Inflammatory macrophage treated with lipopolysaccharide for 1 hour (primary cell): ENCODE measurements at regions not wholly inside any gene's neighbourhood (a gene's known extent, or its start where the extent isn't known, plus 50 kb on each side); places are given as distances from the start of the nearest gene placed in this dataset.

Experiments used
- DNase-seq, 2 donors: peaks; one replicate each; pipeline ENCODE4 v3.0.0-alpha.2; 2020 to 2022

DNA sequence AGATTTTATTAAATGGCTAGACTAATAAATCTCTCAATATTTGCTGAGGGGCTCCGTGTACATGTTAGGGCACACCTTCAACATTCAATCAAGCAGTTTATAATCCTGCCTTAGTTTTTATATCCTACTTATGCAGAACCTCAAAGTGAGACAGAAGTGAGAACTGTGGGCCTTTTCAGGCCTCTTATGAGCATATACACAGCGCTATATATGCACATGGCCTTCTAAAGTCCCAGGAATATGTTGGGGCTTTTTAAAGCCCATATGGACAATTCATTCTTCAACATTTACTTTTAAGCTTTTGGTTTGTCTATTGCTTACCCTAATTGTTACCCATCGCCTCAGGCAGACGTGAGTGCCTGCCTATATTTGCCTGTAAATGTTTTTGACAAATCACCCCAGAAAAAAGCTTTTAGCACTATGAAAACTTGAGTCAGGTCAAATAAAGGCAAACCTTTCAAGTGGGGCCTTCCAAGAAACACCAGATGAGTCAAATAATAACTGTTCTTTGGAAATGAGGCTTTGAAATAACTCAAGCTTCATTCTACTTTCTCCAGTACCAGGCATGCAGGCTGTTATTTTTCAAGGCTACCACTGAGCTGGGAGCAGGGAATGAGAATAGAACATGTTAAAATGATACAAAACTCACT lies 58.2 kb downstream of the ESM1 start:
- no peak for DNase-seq

DNA sequence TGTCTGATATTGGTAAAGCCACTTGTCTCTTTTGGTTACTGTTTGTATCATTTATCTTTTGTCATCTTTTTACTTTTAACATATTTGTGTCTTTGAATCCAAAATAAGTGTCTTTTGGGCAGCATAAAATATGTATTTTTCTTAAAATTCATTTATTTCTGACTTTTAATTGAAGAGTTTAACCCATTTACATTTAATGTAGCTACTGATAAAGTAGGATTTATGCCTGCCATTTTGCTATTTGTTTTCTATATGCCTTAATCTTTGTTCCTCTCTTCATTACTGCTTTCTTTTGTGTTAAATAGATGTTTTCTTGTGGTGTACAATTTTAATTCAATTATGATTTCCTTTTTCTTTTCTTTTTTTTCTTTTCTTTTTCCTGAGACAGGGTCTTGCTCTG lies 60.9 kb downstream of the ESM1 start:
- DNase-seq = no peak

- DNase-seq = no peak
These were observed 68.1 kb downstream of the ESM1 start for GRCh38 chr5:54917323-54917722.

DNA sequence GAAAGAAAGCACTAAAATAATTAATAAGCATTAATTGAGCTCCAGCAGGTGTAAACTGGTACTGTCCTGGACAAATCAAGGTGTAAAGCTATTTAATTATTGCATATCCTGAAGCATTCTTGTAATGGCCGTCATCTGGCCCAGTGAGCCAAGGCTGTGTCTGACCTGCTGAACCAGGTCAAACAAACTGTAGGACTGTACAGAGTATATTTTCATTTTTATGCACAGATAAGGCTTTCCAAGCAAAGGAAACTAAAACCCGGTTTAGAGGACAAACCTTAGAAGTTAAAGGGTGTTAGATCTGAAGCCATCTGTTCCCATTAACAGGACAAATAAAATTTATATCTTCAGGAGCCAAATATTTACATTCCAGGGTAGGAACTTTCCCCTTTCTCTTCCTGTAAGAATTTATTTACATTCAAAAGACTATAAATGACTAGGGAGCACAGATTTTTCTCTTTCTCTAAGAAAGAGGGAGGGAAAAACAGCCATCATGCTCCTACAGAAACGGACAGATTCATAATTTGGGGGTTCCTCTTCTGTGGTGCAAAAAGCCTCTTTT lies 69.8 kb downstream of the ESM1 start:
- no peak for DNase-seq

GRCh38 chr5:54912021-54912420 lies 73.4 kb downstream of the ESM1 start:
- DNase-seq = no peak

DNA sequence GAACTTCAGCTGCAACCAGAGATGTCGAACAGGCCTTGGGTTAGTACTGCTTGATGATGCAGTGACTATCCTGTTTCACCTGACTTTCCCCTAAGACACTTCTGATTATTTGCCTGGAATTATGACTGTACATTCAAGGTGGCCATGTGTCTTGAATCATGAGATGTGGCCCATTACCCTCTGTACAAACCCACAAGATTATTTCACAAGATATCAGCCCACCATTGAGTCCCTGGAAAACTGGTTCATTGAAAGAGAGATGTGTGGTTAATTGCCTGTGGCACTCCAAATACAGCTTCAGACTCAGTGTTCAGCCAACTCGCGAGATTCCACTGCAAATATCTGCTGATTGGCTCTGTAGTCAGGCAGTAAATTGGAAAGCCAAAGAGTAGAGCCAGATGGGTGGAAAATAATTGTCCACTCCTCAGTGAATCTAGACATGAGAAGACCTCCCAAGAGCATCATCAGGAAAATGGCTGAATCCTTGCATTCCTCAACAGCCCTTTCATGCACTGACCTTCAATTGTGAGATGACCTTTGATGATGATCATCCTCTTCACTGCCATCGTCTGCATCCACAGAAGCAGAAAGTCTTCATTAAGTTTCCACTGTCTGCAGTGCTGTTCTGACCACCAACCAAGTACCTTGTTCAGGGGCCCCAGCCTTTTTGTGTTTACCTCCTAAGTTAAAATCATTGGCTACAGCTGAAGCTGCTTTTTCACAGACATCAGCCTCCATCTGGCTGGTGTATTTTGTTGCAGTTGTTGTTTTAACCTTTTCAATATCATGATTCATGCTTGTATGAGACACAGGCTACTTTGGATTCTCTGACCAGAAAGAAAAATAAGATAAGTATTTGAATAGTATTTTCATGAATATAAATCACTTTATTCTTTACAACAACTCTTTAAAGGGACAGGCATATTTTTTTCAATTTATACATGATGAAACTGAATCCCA lies 75.2 kb downstream of the ESM1 start:
- DNase-seq = no peak

- no peak for DNase-seq
These were observed 76.4 kb downstream of the ESM1 start for GRCh38 chr5:54908774-54909525.

DNA sequence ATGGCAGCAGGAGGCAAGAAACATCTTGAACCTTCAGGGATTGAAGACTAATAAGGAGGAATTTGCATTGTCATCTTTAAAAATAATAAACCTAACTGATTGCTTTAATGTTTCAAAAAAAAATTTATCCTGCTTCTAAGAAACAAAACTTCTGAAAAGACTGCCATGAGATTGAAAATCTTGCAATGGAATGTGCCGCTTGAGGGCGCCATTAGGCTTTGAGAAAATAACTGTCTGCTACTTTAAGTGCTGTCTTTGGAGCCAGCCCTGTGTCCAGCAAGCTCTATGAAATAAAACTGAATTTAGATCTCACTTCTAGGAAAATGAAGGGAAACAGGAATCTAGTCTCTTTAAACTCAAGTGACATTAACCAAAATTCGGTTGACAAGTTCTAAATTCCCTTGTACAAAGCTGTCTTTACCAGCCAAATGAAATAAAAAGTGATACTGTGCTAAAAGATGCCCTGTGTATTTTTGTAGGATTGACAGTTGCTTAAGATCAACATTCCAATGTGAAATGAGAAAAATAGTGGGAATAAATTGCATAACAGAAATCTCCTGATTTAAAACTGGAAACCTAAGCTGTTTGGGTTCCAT lies 79.4 kb downstream of the ESM1 start:
- peak; percentile 35 to 78 for DNase-seq

GRCh38 chr5:54905246-54905795 lies 80.1 kb downstream of the ESM1 start:
- DNase-seq = no peak

DNA sequence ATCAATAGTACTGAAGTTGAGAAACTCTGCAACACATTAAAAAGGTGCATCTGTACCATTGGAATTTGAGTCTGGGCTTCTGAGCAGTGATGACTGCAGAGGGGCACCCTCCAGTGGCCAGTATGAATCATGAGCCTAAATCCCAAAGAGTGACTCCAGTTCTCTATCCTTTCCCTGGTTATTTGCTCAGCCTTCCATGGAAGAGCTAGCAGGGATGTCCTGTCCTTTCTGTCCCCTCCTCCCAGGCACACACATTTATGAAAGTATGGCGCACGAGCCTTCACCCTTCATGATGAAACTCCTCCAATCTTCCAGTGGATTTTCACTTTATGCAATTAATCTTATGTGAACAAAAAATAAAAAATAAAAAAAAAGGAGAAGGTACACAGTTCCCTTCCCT lies 81.0 kb downstream of the ESM1 start:
- no peak for DNase-seq

GRCh38 chr5:54902791-54903473 lies 82.5 kb downstream of the ESM1 start:
- peak in 1 of 2 donors; percentile 9 for DNase-seq

GRCh38 chr5:54900984-54901725 lies 84.2 kb downstream of the ESM1 start:
- DNase-seq = peak; percentile 67 to 93

DNA sequence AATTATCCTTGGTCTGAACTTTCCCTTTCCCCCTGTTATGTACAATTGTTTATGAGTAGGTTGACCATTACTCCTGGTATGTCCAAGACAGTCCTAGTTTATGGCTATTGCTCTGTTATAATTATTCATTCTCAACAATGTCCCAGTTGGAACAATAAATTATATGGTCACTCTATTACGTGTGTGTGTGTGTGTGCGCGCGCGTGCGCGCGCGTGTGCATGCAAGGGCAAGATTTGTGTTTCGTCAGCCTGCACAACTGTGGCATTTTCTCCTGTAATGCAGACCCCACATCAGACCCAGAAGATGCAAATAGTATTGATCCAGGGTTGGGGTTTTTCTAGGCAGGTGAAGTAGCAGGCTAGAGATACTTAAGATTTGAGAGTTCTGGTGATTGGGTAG lies 88.4 kb downstream of the ESM1 start:
- DNase-seq = no peak

- DNase-seq = peak; percentile 18 to 25
These were observed 89.5 kb downstream of the ESM1 start for GRCh38 chr5:54895816-54896341.

DNA sequence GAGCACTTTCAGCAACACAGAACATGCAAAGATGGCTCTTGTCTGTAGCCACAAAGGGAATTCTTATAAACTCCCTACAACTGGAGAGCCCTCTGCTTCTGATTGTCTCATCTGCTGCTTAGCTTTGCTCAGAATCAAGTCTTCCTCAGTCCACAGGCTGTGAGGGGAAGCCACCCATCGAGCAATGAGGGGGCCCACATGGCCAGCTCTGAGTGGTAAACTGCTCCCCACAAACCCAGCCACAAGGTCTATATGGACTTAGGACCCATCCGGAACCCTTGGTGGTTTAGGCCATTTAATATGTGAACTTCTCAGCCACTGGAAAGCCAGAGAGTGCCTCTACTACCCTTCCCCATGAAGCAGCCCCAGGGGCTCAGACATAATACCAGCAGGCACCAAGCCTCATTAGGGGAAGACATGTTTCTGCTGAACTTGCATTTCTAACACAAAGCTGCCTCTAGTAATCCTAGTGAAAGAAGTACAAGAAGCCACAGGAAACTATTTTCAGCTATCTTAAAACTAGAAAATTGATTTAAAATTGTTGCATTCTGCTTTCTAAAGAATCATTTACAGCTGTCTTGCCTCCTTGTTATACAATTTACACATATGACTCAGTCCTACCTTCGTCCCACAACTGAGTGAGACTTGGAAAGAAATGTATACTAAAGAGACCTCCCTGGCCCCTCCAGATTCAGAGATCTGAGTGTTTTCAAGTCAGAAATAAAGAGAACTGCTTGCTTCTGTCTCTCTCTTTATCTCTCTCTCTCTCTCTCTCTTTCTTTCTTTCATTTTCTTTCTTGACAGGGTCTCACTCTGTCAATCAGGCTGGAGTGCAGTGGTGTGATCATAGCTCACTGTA lies 90.2 kb downstream of the ESM1 start:
- DNase-seq = no peak

DNA sequence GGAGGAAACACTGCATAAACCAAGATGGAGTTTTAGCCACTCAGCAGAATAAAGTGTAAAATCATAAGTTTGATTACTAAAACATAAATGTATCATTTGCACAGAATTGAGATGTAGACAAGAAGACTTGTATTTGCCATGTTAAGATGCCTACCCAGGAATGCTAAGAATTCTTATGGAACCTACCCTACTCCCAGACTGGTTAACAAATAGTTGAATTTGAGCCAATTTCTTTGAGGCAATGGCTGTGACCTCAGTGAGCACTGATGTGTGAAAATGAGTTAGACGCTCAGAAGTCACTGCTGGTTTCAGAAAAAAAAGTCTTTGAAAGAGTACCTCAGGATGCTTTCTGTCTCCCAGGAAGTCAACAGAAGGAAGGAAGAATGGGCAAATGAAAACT lies 95.6 kb downstream of the ESM1 start:
- DNase-seq = no peak

- no peak for DNase-seq
These were observed 97.7 kb downstream of the ESM1 start for GRCh38 chr5:54887663-54888062.

- no peak for DNase-seq
These were observed 98.5 kb downstream of the ESM1 start for GRCh38 chr5:54886866-54887265.

GRCh38 chr5:54885636-54886035 lies 99.8 kb downstream of the ESM1 start:
- no peak for DNase-seq

GRCh38 chr5:54884195-54884536 lies 101.2 kb downstream of the ESM1 start:
- no peak for DNase-seq
